Gastrocnemius medialis (tissue), 4 donors: ENCODE measurements at regions not wholly inside any gene's neighbourhood (a gene's known extent, or its start where the extent isn't known, plus 50 kb on each side); places are given as distances from the start of the nearest gene placed in this dataset.

ENCODE experiments used
- CTCF ChIP-seq, 5 experiments: fragments of 450-650 bp in 3 of 5; fragments of 200-600 bp in 2 of 5; sonication (generic) in 2 of 5; IDR thresholded peaks in 4 of 5; conservative IDR thresholded peaks in 1 of 5; 1 replicate in 4 of 5; 2 replicates in 1 of 5; pipeline ENCODE4 v1.5.1; 2016 to 2019; ENCODE audit warnings: antibody characterized with exemption in 5 of 5, mild to moderate bottlenecking in 3 of 5, moderate library complexity in 3 of 5
- POLR2A ChIP-seq, 2 donors: fragments of 450-650 bp; IDR thresholded peaks; one replicate each; pipeline ENCODE4 v1.6.1; 2017; ENCODE audit warnings: antibody characterized with exemption in 2 of 2, mild to moderate bottlenecking in 2 of 2, moderate library complexity in 2 of 2

- no peak for TF ChIP-seq CTCF (IDR thresholded peaks at IDR 0.05 in 4 of 5, conservative IDR thresholded peaks at IDR 0.05 in 1 of 5)
- no peak for TF ChIP-seq POLR2A (IDR thresholded peaks at IDR 0.05)
These were observed 152.6 kb downstream of the VCX3A start for GRCh38 chrX:6382284-6382683.
